Activated T-cell treated with anti-CD3 and anti-CD28 coated beads for 24 hours (primary cell): ENCODE measurements at regions not wholly inside any gene's neighbourhood (a gene's known extent, or its start where the extent isn't known, plus 50 kb on each side); places are given as distances from the start of the nearest gene placed in this dataset.

ENCODE experiments used
- DNase-seq: peaks from one replicate; pipeline ENCODE4 v3.0.0-alpha.2; 2020; ENCODE audit warnings: low read depth

DNA sequence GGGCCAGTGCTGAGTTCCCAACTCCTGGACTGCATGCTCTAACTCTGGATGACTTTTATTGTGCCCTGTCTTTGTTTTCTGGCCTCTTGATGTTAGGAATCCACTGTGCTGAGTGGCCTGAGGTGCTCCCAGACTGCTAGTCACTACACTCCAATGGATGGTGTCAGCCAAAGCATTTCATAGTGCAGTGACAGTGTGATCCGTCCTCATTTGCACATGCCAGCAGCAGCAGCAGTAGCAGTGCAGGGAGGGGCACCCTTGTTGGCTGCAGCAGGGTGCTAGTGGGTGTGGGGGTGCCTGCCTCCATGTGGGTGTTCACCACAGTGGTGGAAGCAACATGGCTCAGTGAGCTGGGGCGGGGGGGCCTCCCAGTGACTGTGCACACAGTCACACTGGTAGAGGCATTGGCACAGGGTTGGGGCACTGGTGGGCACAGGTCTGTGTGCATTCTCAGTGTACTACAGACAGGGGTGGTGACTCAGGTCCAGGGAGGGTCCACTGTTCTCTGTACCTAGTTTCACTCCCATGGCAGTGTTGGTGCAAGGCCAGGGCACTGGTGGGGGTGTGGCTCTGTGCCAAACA, 214.0 kb downstream of the ZC3H11B start:
- no peak for DNase-seq

DNA sequence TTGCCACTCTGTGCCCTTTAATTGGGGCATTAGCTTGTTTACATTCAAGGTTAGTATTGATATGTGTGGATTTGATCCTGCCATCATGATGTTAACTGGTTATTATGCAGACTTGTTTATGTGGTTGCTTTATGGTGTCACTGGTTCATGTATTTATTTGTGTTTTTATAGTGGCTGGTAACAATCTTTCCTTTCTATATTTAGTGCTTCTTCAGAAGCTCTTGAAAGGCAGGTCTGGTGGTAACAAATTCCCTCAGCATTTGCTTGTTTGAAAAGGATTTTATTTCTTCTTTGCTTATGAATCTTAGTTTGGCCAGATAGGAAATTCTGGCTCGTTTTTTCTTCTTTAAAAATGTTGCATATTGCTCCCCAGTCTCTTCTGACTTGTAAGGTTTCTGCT, 215.4 kb downstream of the ZC3H11B start:
- DNase-seq, result no peak

GRCh38 chr1:219391297-219391696, 217.6 kb downstream of the LYPLAL1 start:
- DNase-seq, result no peak

GRCh38 chr1:219387211-219387610, 213.5 kb downstream of the LYPLAL1 start:
- DNase-seq, result no peak

GRCh38 chr1:219385787-219386427, 212.2 kb downstream of the LYPLAL1 start:
- no peak for DNase-seq

GRCh38 chr1:219383281-219383680, 209.6 kb downstream of the LYPLAL1 start:
- DNase-seq, result no peak

- no peak for DNase-seq
Measured at GRCh38 chr1:219381396-219381795, 207.7 kb downstream of the LYPLAL1 start.

DNA sequence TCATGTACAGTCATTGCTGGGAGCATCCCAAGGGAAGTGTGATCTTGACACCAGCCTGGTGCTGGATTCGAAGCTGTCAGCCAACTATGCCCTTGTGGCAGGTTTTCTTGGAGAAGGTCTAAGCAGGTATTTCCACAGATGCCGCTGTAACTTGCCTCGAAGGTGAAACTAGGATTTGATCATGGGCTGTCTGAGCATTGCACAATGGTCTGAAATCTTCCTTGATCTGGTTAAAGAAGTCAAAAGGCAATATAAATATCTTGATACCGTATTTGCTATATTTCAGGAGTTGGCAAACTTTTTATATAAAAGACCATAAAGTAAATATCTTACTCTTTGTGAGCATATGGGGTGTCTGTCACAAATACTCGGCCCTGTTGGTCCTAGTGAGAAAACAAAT, 206.8 kb downstream of the LYPLAL1 start:
- DNase-seq, result no peak

- DNase-seq, result no peak
Measured at GRCh38 chr1:219379691-219380090, 206.0 kb downstream of the LYPLAL1 start.

- no peak for DNase-seq
Measured at GRCh38 chr1:219374636-219375035, 201.0 kb downstream of the LYPLAL1 start.

DNA sequence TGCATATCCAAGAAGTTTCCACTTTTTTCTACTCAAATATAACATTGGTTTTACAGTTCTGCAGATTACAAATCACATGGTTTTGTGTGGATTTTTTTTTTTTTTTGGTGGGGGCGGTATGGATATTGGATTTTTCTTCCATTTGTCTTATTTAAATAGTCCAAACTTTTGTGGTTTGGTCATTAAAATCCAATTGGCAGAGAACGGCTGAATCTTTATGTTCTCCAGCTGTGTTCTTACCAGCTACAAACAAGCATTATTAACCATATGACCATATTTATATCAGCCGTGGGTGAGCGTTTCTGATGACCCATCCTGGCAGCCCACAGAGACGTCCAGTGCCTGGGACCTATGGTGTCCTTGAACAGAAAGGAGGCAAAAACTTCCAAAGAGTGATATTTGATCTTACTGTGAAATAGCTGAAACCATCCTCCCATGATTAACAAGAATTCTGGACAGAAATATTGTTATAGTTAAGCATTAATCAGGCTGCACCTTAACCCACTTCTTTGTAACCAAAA, 200.4 kb downstream of the LYPLAL1 start:
- no peak for DNase-seq

GRCh38 chr1:219373616-219373935, 199.9 kb downstream of the LYPLAL1 start:
- no peak for DNase-seq

DNA sequence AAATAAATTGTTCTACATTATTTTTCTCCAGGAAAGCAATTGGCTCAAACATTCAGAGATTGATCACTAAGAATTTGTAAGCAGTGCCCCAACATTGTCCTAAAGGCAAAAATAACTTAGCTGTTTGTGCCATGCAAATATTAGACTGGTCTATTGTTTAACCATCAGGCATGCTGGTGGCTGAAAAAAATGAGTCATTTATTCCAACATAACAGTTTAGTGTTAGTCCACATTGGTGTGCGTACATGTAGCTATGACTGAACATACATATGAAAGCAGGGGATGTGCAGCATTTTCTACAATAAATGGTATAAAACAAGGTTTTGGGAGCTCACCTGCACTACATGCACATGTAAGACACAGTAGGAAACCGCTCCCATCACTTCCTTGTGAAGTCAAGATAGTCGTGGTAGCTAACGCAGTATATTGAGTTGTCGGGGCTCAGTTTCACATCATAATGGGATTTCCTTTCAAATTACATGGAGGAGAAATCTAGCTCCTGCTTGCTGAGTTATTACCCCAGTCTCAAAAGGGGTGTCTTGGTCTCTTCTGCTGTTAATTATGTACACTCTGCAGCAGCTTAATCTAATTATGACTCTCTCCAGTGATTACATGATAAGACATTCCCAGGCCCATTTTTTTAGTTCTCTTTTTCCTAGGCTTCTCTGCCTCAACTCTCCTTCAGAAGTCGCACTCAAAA, 199.4 kb downstream of the LYPLAL1 start:
- DNase-seq, result no peak

- no peak for DNase-seq
Measured at GRCh38 chr1:219371471-219371870, 197.8 kb downstream of the LYPLAL1 start.

DNA sequence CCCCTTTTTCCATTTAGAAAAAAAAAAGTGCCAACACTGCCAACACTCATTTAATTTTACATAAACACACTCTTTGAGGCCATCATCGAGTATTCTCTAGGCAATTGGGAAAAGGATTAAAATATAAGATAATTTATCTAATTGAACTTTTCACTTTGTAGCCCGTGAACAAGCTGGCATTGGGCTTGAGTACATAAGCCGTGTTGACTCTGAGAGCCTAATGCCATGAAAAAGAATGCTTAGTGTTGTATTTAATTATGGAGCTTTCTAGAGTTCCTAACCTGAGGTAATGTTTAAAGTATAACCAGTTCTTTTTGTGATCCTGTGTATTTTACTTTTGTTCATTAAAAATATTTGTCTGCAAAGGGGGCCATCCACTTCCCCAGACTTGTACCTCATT, 193.8 kb downstream of the LYPLAL1 start:
- DNase-seq, result no peak

- DNase-seq, result no peak
Measured at GRCh38 chr1:219365451-219365850, 191.8 kb downstream of the LYPLAL1 start.

GRCh38 chr1:219362702-219363101, 189.0 kb downstream of the LYPLAL1 start:
- DNase-seq, result no peak

DNA sequence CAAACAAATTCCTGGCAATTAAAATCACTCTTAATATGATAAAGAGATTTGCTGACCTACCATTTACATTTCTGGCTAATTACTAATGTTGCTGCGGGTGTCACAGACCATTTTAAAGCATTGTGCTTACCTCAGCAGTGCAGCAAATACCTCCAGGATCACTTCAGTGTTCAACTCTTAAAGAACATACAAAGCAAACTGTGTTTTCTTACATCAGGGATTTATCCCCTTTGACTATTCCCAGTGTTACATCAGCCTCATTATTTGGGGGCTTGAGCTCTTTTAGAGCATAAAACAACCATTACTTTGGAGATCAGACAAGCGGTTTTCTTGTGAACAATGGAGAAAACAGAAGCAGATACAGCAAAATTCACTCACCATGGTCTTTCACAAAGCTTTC, 185.4 kb downstream of the LYPLAL1 start:
- DNase-seq, result no peak

DNA sequence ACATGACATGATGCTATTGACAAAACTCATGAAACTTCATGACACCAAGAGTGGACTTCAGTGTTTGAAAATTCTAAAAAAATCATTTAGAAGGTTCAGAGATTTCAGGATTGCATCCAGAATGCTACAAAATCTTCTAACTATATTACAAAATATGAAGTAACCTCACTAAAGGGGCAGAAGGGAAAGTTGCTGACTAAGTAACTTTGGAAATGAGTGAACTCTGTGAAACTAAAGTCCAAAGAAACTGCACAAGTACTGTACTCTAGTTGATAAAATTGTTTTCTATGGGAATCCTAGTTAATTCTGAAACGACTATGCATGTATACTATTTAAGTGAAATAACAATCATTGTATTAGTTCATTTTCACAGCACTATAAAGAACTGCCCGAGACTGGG, 184.4 kb downstream of the LYPLAL1 start:
- no peak for DNase-seq

DNA sequence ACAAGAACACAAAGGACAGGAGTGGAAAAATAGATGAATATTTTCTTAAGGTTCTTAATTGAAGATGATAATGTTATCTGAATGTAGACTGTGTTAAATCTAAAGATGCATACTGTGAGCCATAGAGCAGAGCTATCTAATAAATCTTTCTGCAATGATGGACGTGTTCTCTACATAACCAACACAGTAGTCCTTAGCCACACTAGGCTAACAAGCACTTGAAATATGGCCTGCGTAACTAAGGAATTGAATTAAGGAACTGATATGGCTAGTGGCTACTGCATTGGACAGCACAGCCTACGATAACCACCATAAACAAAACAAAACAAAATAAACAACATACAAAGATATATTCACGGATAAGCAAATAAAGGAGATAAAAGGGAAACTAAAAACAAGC, 181.3 kb downstream of the LYPLAL1 start:
- no peak for DNase-seq

DNA sequence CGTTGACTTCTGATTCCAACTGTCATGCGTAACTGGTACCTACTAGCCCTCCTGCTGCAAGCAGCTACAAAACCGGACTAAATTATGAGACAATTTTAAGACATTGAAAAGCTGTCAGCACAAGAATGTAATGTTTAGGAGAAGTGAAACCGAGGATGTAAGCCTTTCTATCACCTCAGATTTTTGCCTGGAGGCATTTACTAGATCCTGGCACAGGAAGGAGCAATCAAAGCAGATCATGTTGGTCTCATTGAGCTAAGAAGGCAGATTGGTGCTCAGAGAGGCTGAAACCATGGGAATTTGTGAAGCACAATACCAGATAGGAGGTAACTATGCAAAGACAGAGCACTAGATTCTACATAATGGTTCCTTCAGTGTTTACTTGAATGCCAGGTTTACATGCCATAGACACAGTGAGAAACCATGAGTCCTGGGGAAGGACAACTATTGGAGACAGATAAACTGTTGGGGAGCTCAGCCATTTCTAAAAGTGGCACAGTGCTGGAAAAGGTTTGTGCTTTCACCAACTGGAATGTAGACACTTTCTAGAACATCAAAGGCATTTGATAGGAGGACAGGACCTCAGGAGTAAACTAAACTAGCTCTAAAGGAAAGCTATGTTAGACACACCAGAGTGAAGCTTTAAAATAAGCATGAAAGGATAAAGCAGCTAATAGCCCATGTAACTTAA, 179.4 kb downstream of the LYPLAL1 start:
- DNase-seq, result no peak

GRCh38 chr1:219350172-219350931, 176.7 kb downstream of the LYPLAL1 start:
- no peak for DNase-seq
